ENCODE measurements at regions not wholly inside any gene's neighbourhood (a gene's known extent, or its start where the extent isn't known, plus 50 kb on each side); places are given as distances from the start of the nearest gene placed in this dataset.

DNA sequence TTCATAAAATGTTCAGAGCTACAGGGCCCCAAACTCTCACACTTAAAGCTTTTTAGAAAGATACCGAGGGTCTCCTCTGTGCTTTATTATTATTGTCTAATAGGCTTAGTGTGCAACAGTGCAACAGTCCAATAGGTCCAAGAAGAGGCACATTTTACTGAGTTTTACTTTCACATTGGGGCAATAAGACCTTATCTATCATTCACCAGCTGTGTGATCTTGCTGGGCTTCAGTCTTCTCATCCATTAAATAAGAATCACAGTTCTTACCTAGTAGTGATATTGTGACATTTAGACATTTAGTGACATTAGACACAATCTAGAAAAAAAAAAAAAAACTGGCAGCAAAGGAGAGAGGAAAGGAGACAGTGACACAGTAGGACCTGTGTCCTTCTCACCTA lies 175.8 kb upstream of the NFIA start:
- Histone ChIP-seq H3K4me3 (ENCODE audit: low read depth in 1 of 2, low read length in 2 of 2) (no peak overlapping the region), H3K4me1 (ENCODE audit: insufficient read depth, low read length) (peaks cover 18% of the 10 kb centered on the region), H3K27ac (ENCODE audit: low read depth, low read length) (no peak overlapping the region), H3K27me3 (ENCODE audit: control insufficient read depth in 1 of 2, insufficient read depth in 2 of 2, low read length in 2 of 2) (no peaks in the 10 kb centered on the region), H3K9me3 (ENCODE audit: low read length) (no peaks in the 10 kb centered on the region), H3K9ac (ENCODE audit: low read length) (no peak overlapping the region), H3K36me3 (ENCODE audit: insufficient read depth, low read length) (no peaks in the 10 kb centered on the region)

- no peaks in the 10 kb centered on the region for H3K27me3 ChIP-seq (ENCODE audit: control insufficient read depth in 1 of 2, insufficient read depth in 2 of 2, low read length in 2 of 2)
- no peaks in the 10 kb centered on the region for H3K9me3 ChIP-seq (ENCODE audit: low read length)
- no peak overlapping the region for H3K9ac ChIP-seq (ENCODE audit: low read length)
- H3K4me1 ChIP-seq (ENCODE audit: insufficient read depth, low read length): peaks cover 18% of the 10 kb centered on the region
- H3K27ac ChIP-seq (ENCODE audit: low read depth, low read length): no peak overlapping the region
- H3K36me3 ChIP-seq (ENCODE audit: insufficient read depth, low read length): no peaks in the 10 kb centered on the region
- no peak overlapping the region for H3K4me3 ChIP-seq (ENCODE audit: low read depth in 1 of 2, low read length in 2 of 2)
Observed at GRCh38 chr1:60906039-60906438, 176.3 kb upstream of the NFIA start.

DNA sequence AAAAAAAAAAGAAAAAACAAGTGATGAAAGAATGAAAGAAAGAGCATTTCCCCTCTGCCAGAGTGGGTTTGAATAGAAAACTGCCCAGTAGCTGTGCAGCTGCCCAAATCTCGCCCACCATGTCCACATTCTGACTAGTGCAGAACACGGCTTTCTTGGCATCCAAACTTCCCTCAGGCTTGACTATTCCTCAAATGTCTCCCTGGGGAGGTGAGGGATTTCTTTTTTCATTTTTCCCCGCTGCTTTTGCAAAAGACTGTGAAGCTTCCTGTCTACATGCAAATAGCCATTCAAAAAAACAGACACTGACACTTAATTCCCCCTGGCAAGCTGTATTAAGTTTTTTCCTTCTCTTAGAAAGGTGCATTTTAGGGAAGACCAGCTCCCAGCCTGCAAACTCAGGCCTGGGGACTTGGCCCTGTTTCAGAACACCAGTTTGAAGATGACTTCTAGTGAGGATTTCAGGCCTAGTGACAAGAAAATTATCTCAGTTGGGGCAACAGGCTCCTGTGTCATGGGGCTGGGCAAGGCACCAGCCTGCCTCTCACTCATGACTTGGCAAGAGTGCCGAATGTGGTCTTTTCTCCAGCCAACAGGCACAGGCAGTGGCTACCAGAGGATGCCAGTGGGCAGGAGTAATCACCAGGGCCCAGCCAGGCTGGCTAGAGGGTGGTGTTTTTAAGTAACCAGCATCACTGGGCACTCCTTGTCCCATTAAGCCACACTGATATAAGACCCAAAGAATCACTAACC lies 178.1 kb upstream of the NFIA start:
- H3K4me1 ChIP-seq (ENCODE audit: insufficient read depth, low read length): peaks cover 18% of the 10 kb centered on the region
- H3K4me3 ChIP-seq (ENCODE audit: low read depth in 1 of 2, low read length in 2 of 2): no peak overlapping the region
- no peaks in the 10 kb centered on the region for H3K27me3 ChIP-seq (ENCODE audit: control insufficient read depth in 1 of 2, insufficient read depth in 2 of 2, low read length in 2 of 2)
- H3K9ac ChIP-seq (ENCODE audit: low read length): no peak overlapping the region
- no peak overlapping the region for H3K27ac ChIP-seq (ENCODE audit: low read depth, low read length)
- no peaks in the 10 kb centered on the region for H3K9me3 ChIP-seq (ENCODE audit: low read length)
- H3K36me3 ChIP-seq (ENCODE audit: insufficient read depth, low read length): no peaks in the 10 kb centered on the region

DNA sequence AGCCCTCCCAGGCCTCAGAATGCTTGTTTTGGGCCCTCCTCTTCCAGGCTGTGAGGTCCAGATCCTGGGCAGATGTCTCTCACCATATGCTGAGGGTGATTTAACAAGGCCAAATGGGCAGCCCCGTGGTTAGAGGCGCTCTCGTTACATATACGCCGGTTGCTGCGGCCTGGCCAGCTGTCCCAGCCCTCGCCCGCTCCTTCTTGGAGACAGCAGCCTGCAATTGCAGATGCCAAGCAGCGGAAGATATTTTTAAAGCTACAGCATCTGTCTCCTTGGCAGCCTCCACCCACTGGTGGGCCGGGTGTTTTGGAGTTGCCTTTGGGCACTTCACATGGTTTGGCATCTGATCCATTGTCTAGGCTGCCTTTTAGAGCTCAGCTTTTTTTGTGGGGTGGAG lies 178.8 kb upstream of the NFIA start:
- H3K36me3 ChIP-seq (ENCODE audit: insufficient read depth, low read length): no peaks in the 10 kb centered on the region
- no peak overlapping the region for H3K4me3 ChIP-seq (ENCODE audit: low read depth in 1 of 2, low read length in 2 of 2)
- peaks cover 18% of the 10 kb centered on the region for H3K4me1 ChIP-seq (ENCODE audit: insufficient read depth, low read length)
- H3K9ac ChIP-seq (ENCODE audit: low read length): no peak overlapping the region
- no peaks in the 10 kb centered on the region for H3K9me3 ChIP-seq (ENCODE audit: low read length)
- H3K27ac ChIP-seq (ENCODE audit: low read depth, low read length): peak overlapping the region; percentile 51
- H3K27me3 ChIP-seq (ENCODE audit: control insufficient read depth in 1 of 2, insufficient read depth in 2 of 2, low read length in 2 of 2): no peaks in the 10 kb centered on the region

DNA sequence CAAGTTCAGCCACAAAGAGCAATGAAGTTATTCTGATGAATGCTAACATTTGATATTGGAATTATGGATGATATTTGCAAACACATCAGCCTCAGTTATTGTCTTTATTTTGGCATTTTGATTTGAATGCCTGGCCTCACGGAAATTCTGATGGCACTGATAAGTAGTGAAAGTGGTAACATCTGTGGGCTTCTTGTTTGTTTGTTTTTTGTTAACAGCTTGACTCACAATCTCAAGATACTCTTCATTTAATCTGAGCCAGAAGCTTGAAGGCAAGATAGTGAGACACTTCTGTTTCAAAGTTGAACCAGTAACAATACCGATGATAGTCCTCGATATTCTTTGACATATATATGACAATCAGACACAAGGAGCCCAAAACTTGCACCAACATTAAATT lies 182.9 kb upstream of the NFIA start:
- H3K9ac ChIP-seq (ENCODE audit: low read length): no peak overlapping the region
- H3K4me1 ChIP-seq (ENCODE audit: insufficient read depth, low read length): peaks cover 25% of the 10 kb centered on the region
- H3K9me3 ChIP-seq (ENCODE audit: low read length): no peaks in the 10 kb centered on the region
- H3K27ac ChIP-seq (ENCODE audit: low read depth, low read length): no peak overlapping the region
- no peaks in the 10 kb centered on the region for H3K36me3 ChIP-seq (ENCODE audit: insufficient read depth, low read length)
- H3K4me3 ChIP-seq (ENCODE audit: low read depth in 1 of 2, low read length in 2 of 2): no peak overlapping the region
- H3K27me3 ChIP-seq (ENCODE audit: control insufficient read depth in 1 of 2, insufficient read depth in 2 of 2, low read length in 2 of 2): no peaks in the 10 kb centered on the region

DNA sequence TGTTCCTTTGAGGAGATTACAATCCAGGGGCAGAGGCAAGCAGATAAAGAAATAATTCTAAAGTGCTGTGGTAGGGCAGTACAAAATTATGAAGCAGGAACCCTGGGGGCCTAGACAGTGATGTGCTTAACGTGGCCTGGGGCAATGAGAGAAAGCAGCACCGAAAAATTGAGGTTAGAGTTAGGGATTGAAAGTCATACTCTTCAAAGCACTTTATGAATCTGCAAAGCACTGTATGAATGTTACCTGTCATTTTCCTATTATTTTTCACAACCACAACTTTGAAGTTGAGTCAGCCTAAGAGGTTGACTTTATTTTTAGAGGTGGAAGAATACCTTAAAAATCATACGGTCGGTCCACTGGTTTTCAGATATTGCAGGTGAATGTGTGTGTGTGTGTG lies 183.4 kb upstream of the NFIA start:
- no peak overlapping the region for H3K27ac ChIP-seq (ENCODE audit: low read depth, low read length)
- H3K4me3 ChIP-seq (ENCODE audit: low read depth in 1 of 2, low read length in 2 of 2): no peak overlapping the region
- no peaks in the 10 kb centered on the region for H3K36me3 ChIP-seq (ENCODE audit: insufficient read depth, low read length)
- no peak overlapping the region for H3K9ac ChIP-seq (ENCODE audit: low read length)
- no peaks in the 10 kb centered on the region for H3K27me3 ChIP-seq (ENCODE audit: control insufficient read depth in 1 of 2, insufficient read depth in 2 of 2, low read length in 2 of 2)
- H3K9me3 ChIP-seq (ENCODE audit: low read length): no peaks in the 10 kb centered on the region
- peaks cover 21% of the 10 kb centered on the region for H3K4me1 ChIP-seq (ENCODE audit: insufficient read depth, low read length)

- Histone ChIP-seq H3K27me3 (ENCODE audit: control insufficient read depth in 1 of 2, insufficient read depth in 2 of 2, low read length in 2 of 2) (no peaks in the 10 kb centered on the region), H3K36me3 (ENCODE audit: insufficient read depth, low read length) (no peaks in the 10 kb centered on the region), H3K9me3 (ENCODE audit: low read length) (no peaks in the 10 kb centered on the region), H3K27ac (ENCODE audit: low read depth, low read length) (no peak overlapping the region), H3K9ac (ENCODE audit: low read length) (no peak overlapping the region), H3K4me1 (ENCODE audit: insufficient read depth, low read length) (peaks cover 15% of the 10 kb centered on the region), H3K4me3 (ENCODE audit: low read depth in 1 of 2, low read length in 2 of 2) (no peak overlapping the region)
Observed at GRCh38 chr1:60898413-60898812, 183.9 kb upstream of the NFIA start.

GRCh38 chr1:60896701-60897363 lies 185.5 kb upstream of the NFIA start:
- Histone ChIP-seq H3K9ac (ENCODE audit: low read length) (no peak overlapping the region), H3K4me1 (ENCODE audit: insufficient read depth, low read length) (peaks cover 9% of the 10 kb centered on the region), H3K36me3 (ENCODE audit: insufficient read depth, low read length) (no peaks in the 10 kb centered on the region), H3K9me3 (ENCODE audit: low read length) (no peaks in the 10 kb centered on the region), H3K4me3 (ENCODE audit: low read depth in 1 of 2, low read length in 2 of 2) (no peak overlapping the region), H3K27me3 (ENCODE audit: control insufficient read depth in 1 of 2, insufficient read depth in 2 of 2, low read length in 2 of 2) (no peaks in the 10 kb centered on the region), H3K27ac (ENCODE audit: low read depth, low read length) (no peak overlapping the region)

GRCh38 chr1:60895701-60896100 lies 186.7 kb upstream of the NFIA start:
- Histone ChIP-seq H3K9ac (ENCODE audit: low read length) (no peak overlapping the region), H3K36me3 (ENCODE audit: insufficient read depth, low read length) (no peaks in the 10 kb centered on the region), H3K4me1 (ENCODE audit: insufficient read depth, low read length) (peaks cover 9% of the 10 kb centered on the region), H3K27me3 (ENCODE audit: control insufficient read depth in 1 of 2, insufficient read depth in 2 of 2, low read length in 2 of 2) (no peaks in the 10 kb centered on the region), H3K9me3 (ENCODE audit: low read length) (no peaks in the 10 kb centered on the region), H3K4me3 (ENCODE audit: low read depth in 1 of 2, low read length in 2 of 2) (no peak overlapping the region), H3K27ac (ENCODE audit: low read depth, low read length) (no peak overlapping the region)

DNA sequence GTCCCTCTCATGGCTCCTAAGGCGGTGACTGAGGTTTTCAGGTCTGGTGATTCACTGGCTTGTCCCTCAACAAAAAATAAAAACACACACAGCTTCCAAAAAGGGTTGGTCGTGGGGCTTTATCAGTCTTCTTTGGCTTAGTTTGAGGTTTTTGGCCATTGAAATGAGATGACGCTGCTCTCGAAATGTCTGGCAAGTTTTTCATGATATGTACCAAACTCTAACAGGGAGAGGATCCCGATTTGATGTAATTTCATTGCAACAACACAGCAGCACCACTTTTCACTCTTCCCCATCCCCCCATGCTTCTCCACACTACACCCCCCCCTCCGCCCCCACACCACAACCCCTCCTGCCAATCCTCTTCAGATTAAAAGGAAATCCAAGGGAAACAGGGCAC lies 187.1 kb upstream of the NFIA start:
- H3K27ac ChIP-seq (ENCODE audit: low read depth, low read length): no peak overlapping the region

DNA sequence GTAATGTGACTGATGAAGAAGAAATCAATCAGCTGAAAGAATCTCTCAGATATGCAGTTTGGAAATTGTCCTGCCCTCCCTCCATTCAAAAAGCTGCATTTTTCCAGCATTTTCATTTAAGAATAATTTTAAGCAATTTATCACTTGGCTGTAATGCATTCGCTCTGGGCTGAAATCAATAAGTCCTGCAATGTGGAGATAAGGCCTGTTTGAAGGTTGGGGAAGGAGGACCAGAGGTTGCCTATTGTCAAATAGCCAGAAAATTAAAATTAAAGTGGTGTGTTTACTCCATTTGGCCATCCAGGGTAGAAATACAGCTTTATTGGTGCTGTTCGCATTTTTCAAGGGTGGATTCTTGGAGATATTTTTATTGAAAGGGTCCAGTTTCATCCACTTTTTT lies 187.6 kb upstream of the NFIA start:
- H3K4me3 ChIP-seq (ENCODE audit: low read depth in 1 of 2, low read length in 2 of 2): no peak overlapping the region
- H3K4me1 ChIP-seq (ENCODE audit: insufficient read depth, low read length): peaks cover 9% of the 10 kb centered on the region
- no peak overlapping the region for H3K9ac ChIP-seq (ENCODE audit: low read length)
- no peak overlapping the region for H3K27ac ChIP-seq (ENCODE audit: low read depth, low read length)
- no peaks in the 10 kb centered on the region for H3K27me3 ChIP-seq (ENCODE audit: control insufficient read depth in 1 of 2, insufficient read depth in 2 of 2, low read length in 2 of 2)
- no peaks in the 10 kb centered on the region for H3K9me3 ChIP-seq (ENCODE audit: low read length)
- H3K36me3 ChIP-seq (ENCODE audit: insufficient read depth, low read length): no peaks in the 10 kb centered on the region

More for the DNA sequence above, 187.1 kb upstream of the NFIA start:
- Histone ChIP-seq H3K4me3 (ENCODE audit: low read depth in 1 of 2, low read length in 2 of 2) (no peak overlapping the region), H3K27me3 (ENCODE audit: control insufficient read depth in 1 of 2, insufficient read depth in 2 of 2, low read length in 2 of 2) (no peaks in the 10 kb centered on the region), H3K36me3 (ENCODE audit: insufficient read depth, low read length) (no peaks in the 10 kb centered on the region), H3K9me3 (ENCODE audit: low read length) (no peaks in the 10 kb centered on the region), H3K4me1 (ENCODE audit: insufficient read depth, low read length) (peaks cover 9% of the 10 kb centered on the region), H3K9ac (ENCODE audit: low read length) (no peak overlapping the region)

- H3K9me3 ChIP-seq (ENCODE audit: low read length): no peaks in the 10 kb centered on the region
- peaks cover 9% of the 10 kb centered on the region for H3K4me1 ChIP-seq (ENCODE audit: insufficient read depth, low read length)
- H3K27ac ChIP-seq (ENCODE audit: low read depth, low read length): no peak overlapping the region
- H3K27me3 ChIP-seq (ENCODE audit: control insufficient read depth in 1 of 2, insufficient read depth in 2 of 2, low read length in 2 of 2): no peaks in the 10 kb centered on the region
- no peak overlapping the region for H3K9ac ChIP-seq (ENCODE audit: low read length)
- no peaks in the 10 kb centered on the region for H3K36me3 ChIP-seq (ENCODE audit: insufficient read depth, low read length)
- no peak overlapping the region for H3K4me3 ChIP-seq (ENCODE audit: low read depth in 1 of 2, low read length in 2 of 2)
Observed at GRCh38 chr1:60894130-60894529, 188.2 kb upstream of the NFIA start.
